Mesenchymal stem cell (in vitro differentiated cells and primary cell): ENCODE measurements at regions not wholly inside any gene's neighbourhood (a gene's known extent, or its start where the extent isn't known, plus 50 kb on each side); places are given as distances from the start of the nearest gene placed in this dataset.

Experiments used
- DNase-seq: peaks from one replicate; pipeline ENCODE4 v3.0.0-alpha.2; 2013
- H2AFZ ChIP-seq: one replicate; pipeline ENCODE4 v1.6.1; 2013; ENCODE audit warnings: low read depth, mild to moderate bottlenecking, control low read depth, inconsistent platforms, low read length, moderate library complexity
- H2AK5ac ChIP-seq: 2 replicates; pipeline ENCODE4 v1.6.1; 2013; ENCODE audit warnings: low read length, moderate library complexity, mild to moderate bottlenecking, inconsistent platforms; ENCODE audit not compliant: severe bottlenecking
- H2BK120ac ChIP-seq: one replicate; pipeline ENCODE4 v1.6.1; 2013; ENCODE audit warnings: low read depth, mild to moderate bottlenecking, inconsistent platforms, low read length, moderate library complexity
- H2BK12ac ChIP-seq, 2 experiments: one replicate each; pipeline ENCODE4 v1.6.1; 2013; ENCODE audit warnings: inconsistent platforms in 2 of 2, low read length in 2 of 2, mild to moderate bottlenecking in 2 of 2, moderate library complexity in 2 of 2, control low read depth in 1 of 2
- H2BK15ac ChIP-seq: one replicate; pipeline ENCODE4 v1.6.1; 2013; ENCODE audit warnings: mild to moderate bottlenecking, low read depth, inconsistent platforms; ENCODE audit not compliant: poor library complexity, severe bottlenecking
- H2BK5ac ChIP-seq: 2 replicates; pipeline ENCODE4 v1.6.1; 2013; ENCODE audit warnings: low read depth, mild to moderate bottlenecking, low read length, control low read depth, inconsistent platforms; ENCODE audit not compliant: poor library complexity, severe bottlenecking
- H3K14ac ChIP-seq, 2 experiments: one replicate each; pipeline ENCODE4 v1.6.1; 2013; ENCODE audit warnings: inconsistent platforms in 2 of 2, low read length in 2 of 2, control low read depth in 1 of 2, mild to moderate bottlenecking in 1 of 2, moderate library complexity in 1 of 2
- H3K18ac ChIP-seq, 2 experiments: one replicate each; pipeline ENCODE4 v1.6.1; 2013; ENCODE audit warnings: inconsistent platforms in 2 of 2, low read length in 2 of 2, control low read depth in 1 of 2, low read depth in 1 of 2, mild to moderate bottlenecking in 1 of 2
- H3K23ac ChIP-seq, 2 experiments: one replicate each; pipeline ENCODE4 v1.6.1; 2013; ENCODE audit warnings: inconsistent platforms in 2 of 2, low read length in 2 of 2, mild to moderate bottlenecking in 2 of 2, moderate library complexity in 2 of 2, control low read depth in 1 of 2
- H3K27ac ChIP-seq: 2 replicates; pipeline ENCODE4 v1.5.1; 2013; ENCODE audit warnings: mild to moderate bottlenecking, moderate library complexity, low read length, control low read depth, inconsistent platforms; ENCODE audit not compliant: poor library complexity, severe bottlenecking
- H3K27me3 ChIP-seq, 2 experiments: 2 replicates each; pipeline versions ENCODE4 v1.6.1 to v1.7.0; 2013; ENCODE audit warnings: low read length in 2 of 2, mild to moderate bottlenecking in 2 of 2, moderate library complexity in 2 of 2, control low read depth in 1 of 2, inconsistent platforms in 1 of 2; ENCODE audit not compliant: control insufficient read depth in 1 of 2, insufficient read depth in 1 of 2
- H3K36me3 ChIP-seq, 2 experiments: 2 replicates each; pipeline versions ENCODE4 v1.6.1 to v1.7.0; 2013; ENCODE audit warnings: low read length in 2 of 2, control low read depth in 1 of 2, inconsistent platforms in 1 of 2, low read depth in 1 of 2, mild to moderate bottlenecking in 1 of 2; ENCODE audit not compliant: insufficient read depth in 2 of 2, control insufficient read depth in 1 of 2
- H3K4ac ChIP-seq, 2 experiments: one replicate each; pipeline ENCODE4 v1.6.1; 2013; ENCODE audit warnings: inconsistent platforms in 2 of 2, low read length in 2 of 2, mild to moderate bottlenecking in 2 of 2, moderate library complexity in 2 of 2, control low read depth in 1 of 2, low read depth in 1 of 2
- H3K4me1 ChIP-seq: 2 replicates; pipeline ENCODE4 v1.6.1; 2013; ENCODE audit warnings: low read depth, low read length, control low read depth; ENCODE audit not compliant: control insufficient read depth, insufficient read depth
- H3K4me2 ChIP-seq: 2 replicates; pipeline ENCODE4 v1.6.1; 2013; ENCODE audit warnings: low read length, mild to moderate bottlenecking, inconsistent platforms; ENCODE audit not compliant: poor library complexity, severe bottlenecking
- H3K4me3 ChIP-seq, 2 experiments: 2 replicates each; pipeline versions ENCODE4 v1.5.1 to v1.7.0; 2013; ENCODE audit warnings: low read length in 2 of 2, mild to moderate bottlenecking in 2 of 2, control low read depth in 1 of 2, low read depth in 1 of 2; ENCODE audit not compliant: insufficient read depth in 1 of 2
- H3K79me1 ChIP-seq: replicated peaks from 2 replicates; pipeline ENCODE4 v1.6.1; 2013; ENCODE audit warnings: mild to moderate bottlenecking, control low read depth, low read length, inconsistent platforms; ENCODE audit not compliant: poor library complexity, severe bottlenecking
- H3K9ac ChIP-seq: 2 replicates; pipeline ENCODE4 v1.7.0; 2013; ENCODE audit warnings: mild to moderate bottlenecking, low read length, moderate library complexity
- H3K9me3 ChIP-seq: 2 replicates; pipeline ENCODE4 v1.7.0; 2013; ENCODE audit warnings: mild to moderate bottlenecking, low read length; ENCODE audit not compliant: control insufficient read depth
- H4K8ac ChIP-seq: one replicate; pipeline ENCODE4 v1.6.1; 2013; ENCODE audit warnings: inconsistent platforms, mild to moderate bottlenecking, low read length, moderate library complexity
- H4K91ac ChIP-seq: one replicate; pipeline ENCODE4 v1.6.1; 2013; ENCODE audit warnings: mild to moderate bottlenecking, low read length, inconsistent platforms
- WGBS: methylation state at CpG from one replicate; pipeline ENCODE4 v1.1.7; 2013; ENCODE audit warnings: mixed read lengths; 5-methylcytosine and 5-hydroxymethylcytosine counted together

- Histone ChIP-seq H3K23ac (no peak overlapping the region), H2AFZ (no peak overlapping the region), H3K4me3 (no peak overlapping the region), H3K36me3 (no peaks in the 10 kb centered on the region), H2BK15ac (no peak overlapping the region), H2BK12ac (no peak overlapping the region), H4K8ac (no peak overlapping the region), H2AK5ac (no peak overlapping the region), H3K4me1 (no peaks in the 10 kb centered on the region), H3K27ac (no peak overlapping the region), H3K79me1 (no peaks in the 10 kb centered on the region), H2BK5ac (no peak overlapping the region), H3K4ac (no peak overlapping the region), H3K18ac (no peak overlapping the region), H2BK120ac (no peak overlapping the region), H4K91ac (no peak overlapping the region), H3K27me3 (no peaks in the 10 kb centered on the region), H3K9me3 (peaks cover 14% of the 10 kb centered on the region), H3K9ac (no peak overlapping the region), H3K14ac (no peak overlapping the region), H3K4me2 (no peak overlapping the region)
- WGBS, result 62% methylated on average over 6 of the region's 6 CpGs
- no peak for DNase-seq
Observed at GRCh38 chr1:4371849-4372248, 282.6 kb upstream of the AJAP1 start.

GRCh38 chr1:4375812-4376211, 278.6 kb upstream of the AJAP1 start:
- Histone ChIP-seq H4K8ac (no peak overlapping the region), H3K9ac (no peak overlapping the region), H3K9me3 (peaks cover 5% of the 10 kb centered on the region), H3K4me1 (no peaks in the 10 kb centered on the region), H3K36me3 (no peaks in the 10 kb centered on the region), H2BK15ac (no peak overlapping the region), H2AK5ac (no peak overlapping the region), H3K18ac (no peak overlapping the region), H3K4ac (no peak overlapping the region), H3K27ac (no peak overlapping the region), H3K4me2 (no peak overlapping the region), H3K79me1 (no peaks in the 10 kb centered on the region), H3K4me3 (no peak overlapping the region), H3K14ac (no peak overlapping the region), H2AFZ (no peak overlapping the region), H2BK5ac (no peak overlapping the region), H4K91ac (no peak overlapping the region), H2BK12ac (no peak overlapping the region), H2BK120ac (no peak overlapping the region), H3K23ac (no peak overlapping the region), H3K27me3 (no peaks in the 10 kb centered on the region)
- DNase-seq, result no peak
- no CpG with 5 or more reads among the region's 1 CpG for WGBS

DNA sequence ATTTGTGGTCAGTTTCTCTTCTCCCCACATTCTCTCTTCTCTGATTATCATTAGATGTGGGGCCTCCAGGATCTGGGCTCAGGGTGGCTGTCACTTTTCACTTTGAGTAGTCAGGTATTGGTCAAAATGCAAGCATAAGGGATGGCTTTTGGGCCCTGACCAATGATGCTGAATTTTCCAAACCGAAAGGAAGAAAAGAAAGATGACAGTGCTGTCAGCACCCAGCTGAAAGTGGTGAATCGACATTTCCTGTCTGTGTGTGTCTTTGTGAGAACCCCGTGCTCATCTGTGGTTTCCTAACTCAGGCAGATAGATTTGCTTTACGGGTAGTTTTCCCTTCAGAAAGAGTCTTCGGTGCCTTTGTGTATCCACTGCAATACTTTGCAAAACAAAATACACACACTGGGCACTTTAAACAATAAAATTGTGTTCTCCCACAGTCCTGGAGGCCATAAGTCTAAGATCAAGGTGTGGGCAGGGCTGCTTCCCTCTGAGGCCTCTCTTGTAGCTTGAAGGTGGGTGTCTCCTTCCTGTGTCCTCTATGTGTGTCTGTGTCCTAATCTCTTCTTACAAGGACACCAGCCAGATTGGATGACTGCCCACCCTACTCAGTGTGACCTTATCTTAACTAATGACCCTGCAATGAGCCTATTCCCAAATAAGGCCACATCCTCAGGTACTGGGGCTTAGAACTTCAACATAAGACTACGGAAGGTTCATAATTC, 274.8 kb upstream of the AJAP1 start:
- H3K27ac ChIP-seq, result no peak overlapping the region
- H2BK12ac ChIP-seq, result no peak overlapping the region
- H3K4me3 ChIP-seq, result no peak overlapping the region
- no peak overlapping the region for H3K4ac ChIP-seq
- peaks cover 8% of the 10 kb centered on the region for H3K9me3 ChIP-seq
- H3K14ac ChIP-seq, result no peak overlapping the region
- H2BK15ac ChIP-seq, result no peak overlapping the region
- no peak overlapping the region for H3K23ac ChIP-seq
- WGBS, result 63% methylated on average over 5 of the region's 6 CpGs
- no peak overlapping the region for H4K8ac ChIP-seq
- no peak overlapping the region for H2BK5ac ChIP-seq
- no peaks in the 10 kb centered on the region for H3K36me3 ChIP-seq
- no peak overlapping the region for H2AK5ac ChIP-seq
- no peaks in the 10 kb centered on the region for H3K79me1 ChIP-seq
- H4K91ac ChIP-seq, result no peak overlapping the region
- H2BK120ac ChIP-seq, result no peak overlapping the region
- H3K18ac ChIP-seq, result no peak overlapping the region
- H2AFZ ChIP-seq, result no peak overlapping the region
- H3K4me2 ChIP-seq, result no peak overlapping the region
- H3K9ac ChIP-seq, result no peak overlapping the region
- H3K4me1 ChIP-seq, result no peaks in the 10 kb centered on the region
- no peaks in the 10 kb centered on the region for H3K27me3 ChIP-seq
- DNase-seq, result no peak

- H3K23ac ChIP-seq, result no peak overlapping the region
- H2BK5ac ChIP-seq, result no peak overlapping the region
- no peaks in the 10 kb centered on the region for H3K4me1 ChIP-seq
Observed at GRCh38 chr1:4380564-4381168, 273.7 kb upstream of the AJAP1 start.

More at GRCh38 chr1:4380564-4381168, 273.7 kb upstream of the AJAP1 start:
- H3K36me3 ChIP-seq, result no peaks in the 10 kb centered on the region
- H3K27ac ChIP-seq, result no peak overlapping the region
- no peak overlapping the region for H2BK15ac ChIP-seq
- H3K18ac ChIP-seq, result no peak overlapping the region
- DNase-seq, result no peak
- no peak overlapping the region for H3K4ac ChIP-seq
- 10% methylated on average over 1 of the region's 3 CpGs for WGBS
- no peak overlapping the region for H2BK12ac ChIP-seq
- H3K14ac ChIP-seq, result no peak overlapping the region
- no peak overlapping the region for H2BK120ac ChIP-seq
- H3K79me1 ChIP-seq, result no peaks in the 10 kb centered on the region
- no peak overlapping the region for H4K8ac ChIP-seq
- peaks cover 3% of the 10 kb centered on the region for H3K9me3 ChIP-seq
- H3K4me2 ChIP-seq, result no peak overlapping the region
- H4K91ac ChIP-seq, result no peak overlapping the region
- no peak overlapping the region for H2AFZ ChIP-seq
- H2AK5ac ChIP-seq, result no peak overlapping the region
- no peak overlapping the region for H3K9ac ChIP-seq
- no peak overlapping the region for H3K4me3 ChIP-seq
- H3K27me3 ChIP-seq, result no peaks in the 10 kb centered on the region
